ENCODE measurements at regions not wholly inside any gene's neighbourhood (a gene's known extent, or its start where the extent isn't known, plus 50 kb on each side); places are given as distances from the start of the nearest gene placed in this dataset.

DNA sequence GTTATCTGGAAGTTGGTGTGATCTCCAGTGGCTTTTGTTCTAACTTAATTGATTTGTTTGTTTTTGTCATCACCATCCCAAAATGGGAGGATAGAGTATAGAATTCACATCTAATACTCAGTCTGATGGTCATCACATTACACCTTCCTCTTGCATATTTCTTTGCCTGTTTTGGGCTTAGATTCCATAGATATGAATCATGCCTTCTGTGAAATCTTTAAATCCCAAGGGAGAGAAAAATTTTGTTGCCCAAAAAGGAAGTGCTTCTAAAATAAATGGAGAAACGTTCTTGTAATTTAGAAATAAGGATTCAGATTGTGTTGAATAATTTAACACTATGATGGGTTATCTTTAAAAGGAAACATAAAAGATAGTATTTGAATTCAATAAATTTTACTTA, 446.0 kb upstream of the LRRC7 start:
- no peaks in the 10 kb centered on the region for H3K9me3 ChIP-seq (replicated peaks)
- peaks cover 14% of the 10 kb centered on the region for H3K4me1 ChIP-seq (replicated peaks)
- H3K27ac ChIP-seq, result no peak overlapping the region
- H3K36me3 ChIP-seq, result no peaks in the 10 kb centered on the region
- H3K27me3 ChIP-seq (replicated peaks), result no peaks in the 10 kb centered on the region
- DNase-seq (ENCODE audit: low read depth in 1 of 2, low spot score in 2 of 2), result peak in 1 of 2 experiments; percentile 21
- no peak overlapping the region for H3K4me3 ChIP-seq

DNA sequence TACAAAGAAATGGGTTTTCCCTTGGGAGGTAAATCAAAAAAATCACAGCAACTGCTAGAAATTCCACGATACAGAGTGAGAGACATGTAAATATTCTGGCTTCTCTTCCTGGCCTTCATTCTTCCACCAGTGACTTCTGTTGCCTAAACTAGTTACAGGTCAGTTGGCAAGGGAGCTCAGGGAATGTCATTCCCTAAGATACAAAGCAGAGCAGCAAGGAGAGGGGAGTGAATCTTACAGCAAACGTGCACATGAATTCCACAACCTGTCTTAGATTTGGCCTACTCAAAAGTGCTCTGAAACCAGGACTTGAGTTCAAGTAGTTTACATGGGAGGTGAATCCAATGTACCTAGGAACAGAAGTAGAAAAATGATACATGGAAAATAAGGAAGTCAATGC, 445.3 kb upstream of the LRRC7 start:
- Histone ChIP-seq H3K27ac (no peak overlapping the region), H3K9me3 (replicated peaks) (no peaks in the 10 kb centered on the region), H3K4me1 (replicated peaks) (peaks cover 14% of the 10 kb centered on the region), H3K4me3 (no peak overlapping the region), H3K36me3 (no peaks in the 10 kb centered on the region), H3K27me3 (replicated peaks) (no peaks in the 10 kb centered on the region)
- DNase-seq (ENCODE audit: low read depth in 1 of 2, low spot score in 2 of 2), result no peak

- Histone ChIP-seq H3K4me3 (no peak overlapping the region), H3K27me3 (replicated peaks) (no peaks in the 10 kb centered on the region), H3K36me3 (no peaks in the 10 kb centered on the region), H3K27ac (no peak overlapping the region), H3K4me1 (replicated peaks) (peaks cover 14% of the 10 kb centered on the region), H3K9me3 (replicated peaks) (no peaks in the 10 kb centered on the region)
- no peak for DNase-seq (ENCODE audit: low read depth in 1 of 2, low spot score in 2 of 2)
Observed at GRCh38 chr1:69123486-69123885, 444.2 kb upstream of the LRRC7 start.

DNA sequence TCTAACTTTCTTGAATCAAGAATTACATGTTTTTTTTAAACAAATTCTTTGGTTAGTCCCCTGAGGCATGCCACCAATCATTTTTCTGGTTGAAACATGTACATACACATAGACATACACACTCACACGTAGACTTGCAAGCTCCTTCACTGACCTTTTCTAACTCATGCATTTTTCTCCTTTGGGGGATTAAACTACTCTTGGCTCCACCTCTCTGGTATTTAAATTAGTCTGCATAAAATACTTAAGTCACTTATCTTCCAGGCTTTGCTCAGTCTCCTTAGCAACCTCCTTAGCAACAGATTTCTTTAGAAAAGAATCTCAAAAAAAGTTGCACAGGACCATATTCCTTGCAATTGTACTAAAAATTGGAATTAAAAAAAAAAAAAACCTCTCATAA, 440.9 kb upstream of the LRRC7 start:
- H3K36me3 ChIP-seq, result no peaks in the 10 kb centered on the region
- H3K27ac ChIP-seq, result no peak overlapping the region
- H3K9me3 ChIP-seq (replicated peaks), result no peaks in the 10 kb centered on the region
- H3K27me3 ChIP-seq (replicated peaks), result no peaks in the 10 kb centered on the region
- H3K4me3 ChIP-seq, result no peak overlapping the region
- H3K4me1 ChIP-seq (replicated peaks), result peaks cover 8% of the 10 kb centered on the region
- no peak for DNase-seq (ENCODE audit: low read depth in 1 of 2, low spot score in 2 of 2)

DNA sequence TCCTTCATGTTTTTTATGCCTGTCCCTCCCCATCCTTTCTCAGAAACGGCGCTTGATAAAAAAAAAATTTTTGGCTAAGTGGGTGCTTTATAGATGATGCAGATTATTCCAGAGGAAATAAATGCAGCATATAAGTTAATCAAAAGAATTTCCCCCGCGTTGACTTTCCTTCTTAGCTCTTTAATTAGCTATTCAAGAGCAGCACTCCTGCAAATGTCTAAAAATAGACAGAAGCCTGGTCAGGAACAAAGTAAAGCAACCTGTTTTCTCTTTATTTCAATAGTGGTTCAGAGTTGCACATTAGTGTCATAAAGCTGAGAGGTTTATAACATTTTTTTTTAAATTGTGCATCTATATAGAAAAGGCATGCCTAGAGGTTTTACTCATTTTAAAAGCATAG, 439.5 kb upstream of the LRRC7 start:
- no peaks in the 10 kb centered on the region for H3K4me1 ChIP-seq (replicated peaks)
- H3K27me3 ChIP-seq (replicated peaks), result no peaks in the 10 kb centered on the region
- DNase-seq (ENCODE audit: low read depth in 1 of 2, low spot score in 2 of 2), result no peak
- H3K27ac ChIP-seq, result no peak overlapping the region
- no peak overlapping the region for H3K4me3 ChIP-seq
- no peaks in the 10 kb centered on the region for H3K9me3 ChIP-seq (replicated peaks)
- no peaks in the 10 kb centered on the region for H3K36me3 ChIP-seq

DNA sequence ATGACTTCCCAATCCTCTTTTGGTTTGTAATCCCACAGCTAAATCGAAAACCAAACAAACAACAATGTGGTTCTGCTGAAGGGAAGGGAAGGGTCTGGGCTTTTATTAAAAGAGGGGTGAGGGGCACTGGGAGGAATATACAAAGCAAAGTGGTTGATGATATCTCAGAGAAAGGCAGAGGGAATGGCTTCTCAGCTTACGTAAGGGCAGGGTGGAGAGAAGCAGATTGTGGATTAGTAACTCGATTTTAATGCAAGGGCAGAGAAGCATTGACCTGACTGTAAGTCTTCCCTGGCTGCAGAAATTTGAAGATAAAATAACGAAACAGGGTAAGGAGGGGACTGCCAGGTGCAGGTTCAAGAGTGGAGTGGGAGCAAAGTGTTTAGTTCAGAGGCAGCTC, 438.2 kb upstream of the LRRC7 start:
- no peaks in the 10 kb centered on the region for H3K9me3 ChIP-seq (replicated peaks)

DNA sequence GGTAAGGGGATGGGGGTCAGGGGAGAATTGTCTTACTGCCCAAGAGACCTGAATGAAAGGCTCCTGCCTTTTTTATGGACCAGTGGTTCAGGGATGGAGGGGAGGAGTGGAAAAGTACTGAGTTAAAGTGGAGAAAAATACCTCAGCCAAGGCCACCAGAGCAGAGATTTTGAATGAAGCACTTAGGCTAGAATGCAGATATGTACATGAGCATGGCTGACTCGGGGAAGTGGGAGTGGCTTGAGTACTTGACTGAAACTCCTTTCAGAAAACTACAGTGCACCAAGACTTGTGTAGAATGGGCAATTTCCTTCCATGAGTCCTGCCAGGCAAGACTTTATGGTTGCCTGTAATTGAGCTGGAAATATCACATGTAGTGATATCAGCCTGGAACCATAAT, 429.6 kb upstream of the LRRC7 start:
- Histone ChIP-seq H3K9me3 (replicated peaks) (no peaks in the 10 kb centered on the region), H3K4me3 (no peak overlapping the region), H3K36me3 (no peaks in the 10 kb centered on the region), H3K27me3 (replicated peaks) (no peaks in the 10 kb centered on the region), H3K27ac (no peak overlapping the region), H3K4me1 (replicated peaks) (no peaks in the 10 kb centered on the region)
- DNase-seq (ENCODE audit: low read depth in 1 of 2, low spot score in 2 of 2), result no peak

More for the DNA sequence above, 438.2 kb upstream of the LRRC7 start:
- H3K4me1 ChIP-seq (replicated peaks), result no peaks in the 10 kb centered on the region
- DNase-seq (ENCODE audit: low read depth in 1 of 2, low spot score in 2 of 2), result no peak
- no peak overlapping the region for H3K4me3 ChIP-seq
- no peak overlapping the region for H3K27ac ChIP-seq
- H3K36me3 ChIP-seq, result no peaks in the 10 kb centered on the region
- no peaks in the 10 kb centered on the region for H3K27me3 ChIP-seq (replicated peaks)

DNA sequence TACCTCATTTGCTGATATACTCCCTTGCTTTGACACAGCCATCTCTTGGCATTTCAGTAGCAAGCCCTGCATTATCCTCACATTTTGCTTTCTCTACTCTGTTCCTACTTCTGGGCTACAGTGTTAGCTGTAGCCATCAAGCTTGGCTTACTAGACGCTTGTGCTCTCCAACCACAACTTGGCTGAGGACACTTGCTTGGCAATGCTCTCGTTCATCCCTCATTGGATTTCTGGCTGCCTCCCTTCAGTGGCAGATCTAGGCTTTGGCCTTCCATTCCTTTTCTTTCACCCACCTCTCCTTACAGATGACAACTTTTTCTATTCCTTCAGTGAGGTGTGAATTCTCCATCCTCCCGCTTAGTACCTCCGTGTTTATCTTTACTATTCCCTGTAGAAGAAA, 428.7 kb upstream of the LRRC7 start:
- no peaks in the 10 kb centered on the region for H3K36me3 ChIP-seq
- H3K27me3 ChIP-seq (replicated peaks), result no peaks in the 10 kb centered on the region
- H3K4me1 ChIP-seq (replicated peaks), result no peaks in the 10 kb centered on the region
- no peaks in the 10 kb centered on the region for H3K9me3 ChIP-seq (replicated peaks)
- no peak overlapping the region for H3K4me3 ChIP-seq
- H3K27ac ChIP-seq, result no peak overlapping the region
- DNase-seq (ENCODE audit: low read depth in 1 of 2, low spot score in 2 of 2), result no peak

GRCh38 chr1:69146303-69146702, 421.4 kb upstream of the LRRC7 start:
- no peak for DNase-seq (ENCODE audit: low read depth in 1 of 2, low spot score in 2 of 2)
- Histone ChIP-seq H3K36me3 (no peaks in the 10 kb centered on the region), H3K4me3 (no peak overlapping the region), H3K27me3 (replicated peaks) (no peaks in the 10 kb centered on the region), H3K27ac (no peak overlapping the region), H3K4me1 (replicated peaks) (no peaks in the 10 kb centered on the region), H3K9me3 (replicated peaks) (no peaks in the 10 kb centered on the region)

DNA sequence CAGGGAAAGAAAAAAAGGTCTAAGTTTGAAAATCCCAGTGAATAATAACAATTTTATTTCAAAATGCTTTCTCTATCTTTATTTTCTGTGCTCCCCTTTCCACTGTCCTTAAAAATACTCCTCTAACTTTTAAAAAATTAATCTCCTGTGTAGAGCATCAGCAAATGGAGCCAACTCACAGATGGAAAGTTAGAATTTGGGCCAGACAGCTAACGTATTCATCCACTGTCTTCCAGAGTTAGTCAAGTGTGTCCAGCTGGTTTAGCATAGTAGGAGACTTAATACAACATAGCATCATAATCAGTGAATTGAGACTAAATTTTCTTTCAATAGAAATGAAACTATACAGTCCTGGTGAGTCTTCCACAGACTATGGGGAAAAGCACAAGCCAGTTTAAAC, 419.0 kb upstream of the LRRC7 start:
- H3K27ac ChIP-seq, result no peak overlapping the region
- H3K4me1 ChIP-seq (replicated peaks), result no peaks in the 10 kb centered on the region
- H3K27me3 ChIP-seq (replicated peaks), result no peaks in the 10 kb centered on the region
- no peaks in the 10 kb centered on the region for H3K9me3 ChIP-seq (replicated peaks)
- no peak for DNase-seq (ENCODE audit: low read depth in 1 of 2, low spot score in 2 of 2)
- H3K4me3 ChIP-seq, result no peak overlapping the region
- H3K36me3 ChIP-seq, result no peaks in the 10 kb centered on the region

DNA sequence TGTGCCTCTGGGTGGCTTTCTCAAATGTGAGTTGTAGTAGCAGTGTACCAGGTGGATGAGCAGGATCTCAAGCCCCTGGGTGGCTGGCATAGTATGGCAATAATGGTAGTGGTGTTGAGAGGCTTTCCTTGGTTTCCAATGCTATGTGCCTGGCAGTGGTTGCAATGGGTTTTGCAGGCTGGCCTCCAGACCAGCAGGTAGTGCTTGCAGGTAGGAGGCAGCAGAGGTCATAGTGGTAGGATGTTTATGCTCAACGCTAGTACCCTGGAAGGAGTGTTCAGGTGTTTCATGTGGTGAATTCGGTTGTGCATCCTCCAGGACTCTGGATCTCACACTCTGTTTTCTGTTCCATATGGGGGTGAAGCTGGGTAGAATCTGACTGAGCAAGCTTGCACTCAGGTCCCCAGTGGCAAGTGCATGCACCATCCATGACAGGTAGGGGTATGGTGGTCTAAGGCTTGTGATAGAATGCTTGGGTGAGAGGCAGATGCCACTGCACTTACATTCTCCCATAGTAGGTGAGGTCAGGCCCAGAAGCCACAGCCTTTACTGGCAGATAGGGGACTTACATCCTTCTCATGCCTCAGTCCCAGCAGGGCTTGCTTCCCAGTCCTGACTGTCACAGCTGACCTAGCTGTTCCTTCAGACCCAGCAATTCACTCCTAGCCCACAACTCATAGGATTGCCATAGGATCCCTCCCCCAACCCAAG, 410.5 kb upstream of the LRRC7 start:
- no peak for DNase-seq (ENCODE audit: low read depth in 1 of 2, low spot score in 2 of 2)
- Histone ChIP-seq H3K4me3 (no peak overlapping the region), H3K9me3 (replicated peaks) (no peaks in the 10 kb centered on the region), H3K27me3 (replicated peaks) (no peaks in the 10 kb centered on the region), H3K4me1 (replicated peaks) (no peaks in the 10 kb centered on the region), H3K27ac (no peak overlapping the region), H3K36me3 (no peaks in the 10 kb centered on the region)

DNA sequence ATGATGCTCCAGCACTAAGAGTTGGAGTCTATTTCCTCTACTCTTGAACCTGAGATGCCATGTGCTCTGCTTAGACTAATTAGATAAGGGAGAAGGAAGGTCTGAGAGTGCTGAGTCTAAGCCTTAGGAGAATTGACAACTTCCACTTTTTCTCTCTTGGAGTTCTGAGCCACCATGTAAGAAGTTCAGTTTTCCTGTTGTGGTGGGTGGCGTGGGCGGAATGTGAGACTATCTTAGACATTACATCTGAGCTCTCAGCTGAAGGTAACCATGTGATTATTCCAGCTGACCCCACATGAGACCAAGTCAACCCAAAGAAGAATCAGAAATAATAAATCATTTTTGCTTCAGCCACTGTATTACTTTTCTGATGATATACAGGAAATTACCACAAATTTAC, 404.5 kb upstream of the LRRC7 start:
- no peaks in the 10 kb centered on the region; the same call in 1 of the 2 replicates for H3K4me1 ChIP-seq (replicated peaks)
- no peaks in the 10 kb centered on the region for H3K36me3 ChIP-seq
- H3K9me3 ChIP-seq (replicated peaks), result no peaks in the 10 kb centered on the region
- no peaks in the 10 kb centered on the region for H3K27me3 ChIP-seq (replicated peaks)
- DNase-seq (ENCODE audit: low read depth in 1 of 2, low spot score in 2 of 2), result no peak
- H3K4me3 ChIP-seq, result no peak overlapping the region
- no peak overlapping the region for H3K27ac ChIP-seq

GRCh38 chr1:69163779-69164178, 403.9 kb upstream of the LRRC7 start:
- DNase-seq (ENCODE audit: low read depth in 1 of 2, low spot score in 2 of 2), result no peak
- H3K4me3 ChIP-seq, result no peak overlapping the region
- H3K36me3 ChIP-seq, result no peaks in the 10 kb centered on the region
- H3K9me3 ChIP-seq (replicated peaks), result no peaks in the 10 kb centered on the region
- no peaks in the 10 kb centered on the region; the same call in 1 of the 2 replicates for H3K4me1 ChIP-seq (replicated peaks)
- H3K27ac ChIP-seq, result no peak overlapping the region
- no peaks in the 10 kb centered on the region for H3K27me3 ChIP-seq (replicated peaks)

GRCh38 chr1:69167876-69168275, 399.8 kb upstream of the LRRC7 start:
- Histone ChIP-seq H3K36me3 (no peaks in the 10 kb centered on the region), H3K4me3 (no peak overlapping the region), H3K27me3 (replicated peaks) (no peaks in the 10 kb centered on the region), H3K27ac (no peak overlapping the region), H3K4me1 (replicated peaks) (peaks cover 3% of the 10 kb centered on the region; the same call in 1 of the 2 replicates), H3K9me3 (replicated peaks) (0 out of 2 replicates have a peak, but pooled peaks cover 2% of the 10 kb centered on the region)
- no peak for DNase-seq (ENCODE audit: low read depth in 1 of 2, low spot score in 2 of 2)

DNA sequence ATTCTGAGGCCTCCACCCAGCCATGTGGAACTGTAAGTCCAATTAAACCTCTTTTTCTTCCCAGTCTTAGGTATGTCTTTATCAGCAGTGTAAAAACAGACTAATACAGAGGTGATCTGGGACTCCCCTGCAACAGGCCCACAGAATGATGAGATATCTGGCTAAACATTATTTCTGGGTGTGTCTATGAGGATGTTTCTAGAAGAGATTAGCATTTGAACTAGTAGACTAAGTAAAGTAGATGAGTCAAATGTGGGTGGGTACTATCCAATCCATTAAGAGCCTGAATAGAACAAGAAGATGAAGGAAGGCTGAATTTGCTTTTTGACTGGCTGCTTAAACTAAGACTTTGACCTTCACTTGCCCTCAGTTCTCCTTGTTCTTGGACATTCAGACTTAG, 396.5 kb upstream of the LRRC7 start:
- Histone ChIP-seq H3K4me1 (replicated peaks) (peaks cover 3% of the 10 kb centered on the region; the same call in 1 of the 2 replicates), H3K27ac (no peak overlapping the region), H3K36me3 (no peaks in the 10 kb centered on the region), H3K9me3 (replicated peaks) (0 out of 2 replicates have a peak, but pooled peaks cover 2% of the 10 kb centered on the region), H3K27me3 (replicated peaks) (no peaks in the 10 kb centered on the region; the same call in 1 of the 2 replicates), H3K4me3 (no peak overlapping the region)
- no peak for DNase-seq (ENCODE audit: low read depth in 1 of 2, low spot score in 2 of 2)
